ENCODE measurements at regions not wholly inside any gene's neighbourhood (a gene's known extent, or its start where the extent isn't known, plus 50 kb on each side); places are given as distances from the start of the nearest gene placed in this dataset.

GRCh38 chr4:187139141-187139540 lies 415.5 kb upstream of the FAT1 start:
- no peak for ATAC-seq
- no peak for DNase-seq
- intact Hi-C loops (cut with DNase I): no loop called here

DNA sequence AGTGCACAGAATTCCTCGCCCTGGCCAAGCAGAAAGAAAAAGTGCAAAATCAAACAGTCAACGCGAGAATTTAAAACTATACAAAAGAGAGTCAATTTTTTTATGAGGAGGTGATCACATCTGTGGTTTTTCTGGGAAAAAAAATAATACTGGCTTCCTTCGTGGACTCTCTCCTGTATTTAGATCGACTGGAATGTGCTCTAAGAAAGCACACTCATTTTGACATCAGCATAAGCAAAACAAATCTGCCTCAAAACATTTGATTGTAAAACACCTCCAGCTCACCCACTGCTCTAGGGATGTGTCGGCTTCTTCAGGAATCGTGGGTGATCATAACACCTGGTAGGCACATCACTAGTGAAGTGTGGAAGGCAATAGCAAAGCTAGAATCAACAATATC lies 417.4 kb upstream of the FAT1 start:
- ATAC-seq (no peak), DNase-seq (no peak)
- intact Hi-C loops (cut with DNase I): no loop called here

DNA sequence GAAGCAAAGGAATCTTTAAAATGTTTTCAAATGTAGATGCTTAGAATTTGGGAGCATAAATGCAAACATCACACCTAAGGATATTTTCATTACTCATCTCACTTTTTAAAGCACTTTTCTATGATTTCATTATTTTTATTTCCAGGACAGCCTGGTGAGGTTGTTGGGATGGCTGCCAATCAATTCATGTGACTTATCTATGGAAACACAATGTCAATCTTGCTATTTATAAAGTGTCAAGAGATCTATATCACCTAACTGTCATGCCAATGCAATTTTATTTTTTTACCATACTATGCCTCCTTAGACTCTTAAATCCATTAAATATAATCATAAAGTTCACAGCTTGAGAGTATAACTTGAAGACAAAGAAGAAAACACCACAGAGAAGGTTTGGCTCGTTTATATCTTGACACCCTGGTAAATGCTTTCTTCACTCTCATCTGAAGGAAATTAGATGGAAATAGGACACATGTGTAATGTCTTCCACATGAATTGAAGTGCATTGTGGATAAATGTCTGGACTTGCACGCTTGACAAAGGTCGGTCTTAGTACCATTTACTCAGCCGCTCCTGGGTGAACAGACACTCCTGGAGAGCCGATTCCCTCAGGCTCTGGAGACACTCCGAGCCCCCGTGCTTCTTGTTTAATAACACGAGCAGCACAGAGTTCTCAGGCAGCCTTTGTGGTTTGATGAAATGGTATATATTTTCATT lies 425.7 kb upstream of the FAT1 start:
- DNase-seq (no peak), ATAC-seq (no peak)
- intact Hi-C loops (cut with DNase I): no loop called here

GRCh38 chr4:187157380-187157958 lies 433.8 kb upstream of the FAT1 start:
- ATAC-seq (no peak), DNase-seq (no peak)
- intact Hi-C loops (cut with DNase I): no loop called here

DNA sequence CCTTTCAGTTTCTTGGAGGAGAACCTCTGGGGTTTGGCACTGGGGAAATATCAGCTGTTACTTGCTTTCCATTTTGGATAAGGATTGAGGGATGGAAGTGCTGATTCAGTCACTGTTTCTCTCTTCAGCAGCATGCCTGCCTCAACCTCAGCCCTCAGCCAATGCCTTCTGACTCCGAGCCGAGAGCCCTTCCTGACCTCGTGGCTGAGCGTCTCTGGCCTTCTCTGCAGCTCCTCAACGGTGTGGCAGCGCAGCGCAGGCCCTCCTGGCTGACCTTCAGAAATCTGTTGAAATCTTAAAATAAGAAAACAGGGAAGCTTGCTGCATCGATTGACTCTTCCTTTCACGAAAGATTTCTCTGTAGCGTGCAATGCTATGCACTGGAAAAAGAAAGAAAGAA lies 434.3 kb upstream of the FAT1 start:
- intact Hi-C loops (cut with DNase I): no loop called here
- ATAC-seq (peak in 1 of 2 donors; percentile 23), DNase-seq (no peak)

DNA sequence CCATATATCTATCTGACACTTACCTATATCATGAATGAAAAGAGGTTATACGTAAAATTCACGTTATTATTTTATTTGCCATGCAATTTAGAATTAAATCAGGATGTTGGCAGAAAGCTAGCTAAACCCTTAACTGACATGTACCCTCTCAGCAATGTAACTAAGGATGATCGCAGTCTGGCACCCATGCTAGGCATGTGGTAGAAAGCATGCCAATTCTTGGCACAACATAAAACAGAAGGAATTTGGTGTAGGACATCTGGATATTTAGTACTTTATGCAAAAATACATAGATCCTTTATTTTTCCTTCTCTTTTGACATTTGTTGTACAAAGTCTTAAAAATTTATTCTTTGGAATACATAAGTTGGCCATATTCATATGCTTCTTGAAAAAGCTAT lies 436.8 kb upstream of the FAT1 start:
- ATAC-seq (no peak), DNase-seq (no peak)
- intact Hi-C loops (cut with DNase I): no loop called here

- intact Hi-C loops (cut with DNase I): no loop called here
- no peak for DNase-seq
- ATAC-seq: peak in 1 of 2 donors; percentile 47
Measured at GRCh38 chr4:187166886-187167512, 443.3 kb upstream of the FAT1 start.

DNA sequence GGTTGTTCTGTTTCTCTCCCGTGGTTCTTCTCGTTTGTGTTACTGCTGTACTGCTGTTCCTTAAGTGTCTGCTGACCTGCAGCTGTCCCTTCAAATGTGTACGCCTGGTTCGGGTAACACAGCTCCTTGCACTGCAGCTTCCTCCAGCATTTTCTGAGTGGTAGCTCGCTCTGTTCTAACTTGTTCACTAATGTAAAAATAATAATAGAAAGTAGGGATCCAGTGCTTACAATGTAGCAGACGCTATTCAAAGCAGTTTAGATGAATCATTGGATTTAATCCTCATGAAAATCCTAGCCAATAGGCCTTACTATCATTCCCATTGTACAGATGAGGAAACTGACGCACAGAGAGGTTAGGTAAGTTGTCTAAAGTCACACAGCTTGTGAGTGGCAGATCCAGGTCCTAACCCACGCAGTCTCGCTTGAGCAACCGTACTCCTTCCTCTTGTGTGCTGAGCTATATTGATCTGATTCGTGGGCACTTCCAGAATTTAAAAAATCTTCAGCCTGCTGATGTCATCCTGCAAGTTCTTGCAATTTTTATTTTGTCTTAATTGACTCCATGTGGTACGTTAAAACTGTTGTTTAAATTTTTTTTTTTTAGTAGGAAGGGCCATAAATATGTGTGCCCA lies 448.2 kb upstream of the FAT1 start:
- intact Hi-C loops (cut with DNase I): no loop called here
- DNase-seq: no peak
- no peak for ATAC-seq

GRCh38 chr4:187172340-187172761 lies 448.7 kb upstream of the FAT1 start:
- ATAC-seq: peak in 1 of 2 donors; percentile 34
- intact Hi-C loops (cut with DNase I): no loop called here
- DNase-seq: no peak

- intact Hi-C loops (cut with DNase I): no loop called here
- no peak for DNase-seq
- ATAC-seq: no peak
Measured at GRCh38 chr4:187174749-187175148, 451.1 kb upstream of the FAT1 start.

DNA sequence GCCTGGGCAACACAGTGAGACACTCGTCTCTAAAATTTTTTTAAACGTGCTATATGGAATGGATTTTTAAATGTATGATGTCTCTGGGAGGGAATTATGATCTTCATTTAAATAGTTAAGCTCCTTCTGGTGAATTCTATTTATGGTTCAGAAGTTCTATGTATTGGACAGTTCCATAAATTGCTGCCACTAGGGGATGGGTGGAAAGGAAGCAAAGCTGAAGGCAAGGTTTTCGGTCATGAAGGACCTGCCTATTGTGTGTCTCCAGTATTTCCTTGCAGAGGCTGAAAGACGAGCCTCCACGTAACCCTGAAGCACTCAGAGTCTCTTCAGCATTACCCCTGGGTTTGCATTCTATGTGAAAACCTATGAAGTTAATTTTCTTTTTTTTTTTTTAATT lies 451.5 kb upstream of the FAT1 start:
- intact Hi-C loops (cut with DNase I): no loop called here
- ATAC-seq (no peak), DNase-seq (no peak)

- DNase-seq: no peak
- no peak for ATAC-seq
- intact Hi-C loops (cut with DNase I): no loop called here
Measured at GRCh38 chr4:187176261-187176910, 452.7 kb upstream of the FAT1 start.

- no peak for DNase-seq
- intact Hi-C loops (cut with DNase I): no loop called here
- ATAC-seq: peak in 1 of 2 donors; percentile 32
Measured at GRCh38 chr4:187178084-187178483, 454.4 kb upstream of the FAT1 start.

GRCh38 chr4:187178587-187178986 lies 454.9 kb upstream of the FAT1 start:
- no peak for DNase-seq
- no peak for ATAC-seq
- intact Hi-C loops (cut with DNase I): no loop called here

DNA sequence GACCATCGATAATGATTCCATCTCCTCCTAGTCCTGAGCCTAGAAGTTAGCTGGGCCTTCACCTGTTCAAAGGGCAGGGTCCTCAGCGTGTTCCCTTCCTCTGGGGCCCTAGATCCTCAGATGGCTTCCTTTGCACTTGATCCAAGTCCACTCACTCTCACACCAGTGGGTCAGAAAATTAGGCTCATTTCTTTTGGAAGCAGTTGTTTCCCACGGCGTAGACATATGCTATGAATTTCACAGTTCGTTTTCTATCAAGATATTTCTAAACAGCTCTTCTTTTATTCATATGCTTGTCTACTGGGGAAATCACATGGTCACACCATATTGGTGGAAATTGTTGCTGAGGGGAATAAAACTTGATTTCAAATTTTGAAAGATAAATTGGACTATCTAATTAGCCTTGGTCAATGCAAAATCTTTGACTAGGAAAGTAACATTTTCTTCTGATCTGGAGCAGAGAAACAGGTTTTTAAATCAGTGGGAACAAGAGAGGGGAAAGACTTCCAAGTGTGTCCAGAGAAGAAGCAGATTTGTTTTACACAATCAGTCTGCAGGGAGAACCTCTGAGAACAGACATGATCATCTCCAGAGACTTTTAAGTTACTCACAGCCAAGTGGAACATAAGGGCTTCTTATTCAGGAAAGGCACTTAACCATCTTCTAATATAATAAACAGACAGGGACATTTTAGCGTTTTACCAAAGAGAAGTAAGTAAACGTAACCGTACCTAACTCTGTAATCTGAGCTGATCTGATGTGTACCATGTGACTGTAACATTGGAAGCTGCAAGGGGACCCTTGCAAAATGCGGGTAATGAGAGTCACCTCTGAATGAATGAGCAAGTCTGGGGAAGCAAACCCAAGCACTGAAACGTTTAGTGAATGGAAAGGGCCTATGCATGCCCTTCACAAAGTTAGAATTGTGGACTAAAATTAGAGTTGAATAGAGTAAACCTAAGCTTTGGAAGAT lies 455.7 kb upstream of the FAT1 start:
- intact Hi-C loops (cut with DNase I): no loop called here
- no peak for DNase-seq
- ATAC-seq: peak in 1 of 2 donors; percentile 83

DNA sequence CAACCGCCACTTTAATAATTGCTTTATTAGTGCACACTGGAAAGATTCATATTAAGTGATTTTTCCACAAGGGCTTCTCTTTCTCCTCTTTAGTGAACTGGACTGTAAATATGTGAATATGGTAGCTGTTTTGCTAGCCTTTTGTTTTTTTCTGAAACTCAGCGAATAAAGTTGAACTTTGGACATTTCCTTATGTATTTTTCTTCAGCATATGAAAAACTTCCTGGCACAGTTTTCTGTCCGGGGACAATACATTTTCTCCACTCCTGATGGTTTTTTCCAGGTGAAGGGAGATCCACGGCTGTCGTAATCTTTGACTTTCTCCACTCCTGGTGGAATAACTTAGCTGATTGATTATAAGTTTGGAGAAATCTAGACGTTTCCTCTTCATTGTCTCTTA lies 457.4 kb upstream of the FAT1 start:
- ATAC-seq: no peak
- intact Hi-C loops (cut with DNase I): no loop called here
- DNase-seq: no peak

GRCh38 chr4:187183346-187183745 lies 459.7 kb upstream of the FAT1 start:
- intact Hi-C loops (cut with DNase I): no loop called here
- DNase-seq: no peak
- ATAC-seq: no peak

DNA sequence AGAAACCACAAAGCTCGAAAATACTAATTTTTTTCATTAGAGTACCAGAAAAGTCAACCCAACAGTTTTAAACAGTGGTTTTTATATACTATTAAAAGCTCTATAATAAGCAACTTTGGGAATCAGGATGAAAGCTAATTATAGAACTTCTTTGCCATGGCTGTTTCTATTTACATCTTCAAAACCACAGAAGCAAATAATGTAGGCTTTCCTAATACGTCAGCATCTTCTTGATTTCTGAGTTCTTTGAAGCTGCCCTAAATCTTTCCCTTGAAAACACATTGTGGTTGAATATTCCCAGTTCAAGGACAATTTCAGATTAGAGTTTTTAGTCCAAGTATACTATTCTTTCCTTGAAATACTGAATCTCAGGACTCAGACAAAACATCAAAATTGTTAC lies 460.2 kb upstream of the FAT1 start:
- intact Hi-C loops (cut with DNase I): no loop called here
- no peak for ATAC-seq

DNA sequence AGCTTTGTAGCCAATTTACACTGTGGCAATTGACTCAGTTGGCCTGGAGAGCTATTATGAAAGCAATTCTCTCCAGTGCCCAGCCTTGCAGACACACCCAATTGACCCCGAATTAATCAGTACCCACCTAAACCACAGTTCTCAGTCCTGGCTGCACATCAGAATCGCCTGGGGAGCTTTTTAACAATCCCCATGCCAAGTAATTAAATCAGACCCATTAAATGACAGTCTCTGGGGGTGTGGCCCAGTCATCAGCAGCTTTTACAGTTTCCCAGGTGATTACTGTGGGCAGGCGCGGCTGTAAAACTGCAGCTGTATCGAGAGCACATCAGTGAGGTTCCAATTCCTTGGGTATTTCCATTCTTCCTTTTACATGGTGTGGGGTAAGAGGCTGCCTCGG lies 460.9 kb upstream of the FAT1 start:
- intact Hi-C loops (cut with DNase I): no loop called here
- ATAC-seq (no peak), DNase-seq (no peak)

More for the DNA sequence above, 460.2 kb upstream of the FAT1 start:
- DNase-seq: no peak
